H1 (cell line): ENCODE measurements at regions not wholly inside any gene's neighbourhood (a gene's known extent, or its start where the extent isn't known, plus 50 kb on each side); places are given as distances from the start of the nearest gene placed in this dataset.

Source experiments
- RFX5 ChIP-seq: IDR thresholded peaks from 2 replicates; pipeline ENCODE4 v1.6.1; 2011; ENCODE audit warnings: low read depth, low read length, improper control_type of control experiment, borderline replicate concordance
- SUZ12 ChIP-seq: fragments of 200-600 bp; sonication (generic); IDR thresholded peaks from 2 replicates; pipeline ENCODE4 v1.6.1; 2012; ENCODE audit warnings: mild to moderate bottlenecking, inconsistent platforms, low read length, moderate library complexity, mixed read lengths
- TF ChIP-seq, protein P1 (sequence below): IDR thresholded peaks from 2 replicates; pipeline ENCODE4 v1.6.1; 2011; ENCODE audit warnings: low read depth, mild to moderate bottlenecking, low read length; ENCODE audit not compliant: insufficient read depth

DNA sequence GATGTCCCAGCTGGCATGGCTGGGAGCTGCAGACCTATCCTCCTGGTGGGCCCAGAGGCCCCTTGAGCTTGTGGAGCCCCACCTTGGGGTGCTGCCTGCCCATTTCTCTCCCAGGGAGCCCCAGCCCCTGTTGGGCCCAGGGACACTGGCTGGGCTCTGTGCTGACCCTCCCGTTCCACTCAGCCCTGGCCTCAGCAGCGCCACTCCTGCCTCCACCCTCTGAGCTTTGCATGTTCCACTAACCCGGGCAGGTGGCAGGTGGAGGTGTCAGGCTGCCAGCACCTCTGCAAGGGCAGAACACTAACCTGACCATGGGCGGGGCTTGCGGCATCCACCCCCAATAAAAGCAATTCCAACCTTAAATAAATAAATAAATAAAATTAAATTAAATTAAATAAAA, 299.2 kb downstream of the LRIG3 start (continued):
- TF ChIP-seq RFX5 (no peak), SUZ12 (no peak)
- TF ChIP-seq, protein P1, sequence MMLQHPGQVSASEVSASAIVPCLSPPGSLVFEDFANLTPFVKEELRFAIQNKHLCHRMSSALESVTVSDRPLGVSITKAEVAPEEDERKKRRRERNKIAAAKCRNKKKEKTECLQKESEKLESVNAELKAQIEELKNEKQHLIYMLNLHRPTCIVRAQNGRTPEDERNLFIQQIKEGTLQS = no peak
